MCF 10A (cell line): ENCODE measurements at regions not wholly inside any gene's neighbourhood (a gene's known extent, or its start where the extent isn't known, plus 50 kb on each side); places are given as distances from the start of the nearest gene placed in this dataset.
A peak's percentile ranks its signal among the peaks of the same experiment; 100 is the strongest.

Experiments used
- BruUV-seq: library from RNA; stranded (reverse); fragments of 400-500 nt; replicated peaks from 2 replicates; lab custom pipeline; 2021; lab: Mats Ljungman, UMichigan
- CTCF ChIA-PET: fragments of 300-600 bp; sonication (Branson Sonifier 250); formaldehyde crosslinking; extraction: SDS; loops from one replicate; lab custom pipeline; 2021; ENCODE audit warnings: antibody characterized with exemption, inconsistent platforms; lab: Yijun Ruan, JAX
- POLR2A ChIA-PET: fragments of 300-600, 350-650 bp; sonication (Branson Sonifier 250); formaldehyde crosslinking; extraction: SDS; loops from one replicate; lab custom pipeline; 2020; ENCODE audit warnings: antibody characterized with exemption, inconsistent platforms; lab: Yijun Ruan, JAX
- DNase-seq: peaks from one replicate; pipeline ENCODE4 v3.0.0-alpha.2; 2018; ENCODE audit not compliant: unreplicated experiment
- H3K27ac Mint-ChIP-seq: one replicate; pipeline ENCODE4 v1.8.0; 2022; ENCODE audit warnings: mild to moderate bottlenecking, low read depth, mixed read lengths; ENCODE audit not compliant: unreplicated experiment
- H3K27me3 Mint-ChIP-seq: one replicate; pipeline ENCODE4 v1.8.0; 2022; ENCODE audit warnings: mixed read lengths; ENCODE audit not compliant: insufficient read depth, unreplicated experiment
- H3K36me3 Mint-ChIP-seq: one replicate; pipeline ENCODE4 v1.8.0; 2022; ENCODE audit warnings: mild to moderate bottlenecking, moderate library complexity, mixed read lengths; ENCODE audit not compliant: insufficient read depth, unreplicated experiment
- H3K4me1 Mint-ChIP-seq: one replicate; pipeline ENCODE4 v1.8.0; 2022; ENCODE audit warnings: mixed read lengths; ENCODE audit not compliant: insufficient read depth, unreplicated experiment
- H3K4me3 Mint-ChIP-seq: one replicate; pipeline ENCODE4 v1.8.0; 2022; ENCODE audit warnings: mild to moderate bottlenecking, moderate library complexity, mixed read lengths; ENCODE audit not compliant: unreplicated experiment
- H3K9me3 Mint-ChIP-seq: one replicate; pipeline ENCODE4 v1.8.0; 2022; ENCODE audit warnings: mixed read lengths; ENCODE audit not compliant: unreplicated experiment
- CTCF ChIP-seq: fragments of 200-600 bp; IDR thresholded peaks from one replicate; pipeline ENCODE4 v1.8.0; 2022; ENCODE audit warnings: antibody characterized with exemption, mild to moderate bottlenecking; ENCODE audit not compliant: unreplicated experiment
- intact Hi-C: fragments of 100-400 bp; cut with micrococcal nuclease; formaldehyde crosslinking; loops from 2 replicates; pipeline ENCODE4 v1.14.1; 2022

- POLR2A ChIA-PET = no interaction called here
- intact Hi-C loops = no loop called here
- H3K27ac Mint-ChIP-seq = no peak overlapping the region
These were observed 600.1 kb upstream of the CHORDC1 start for GRCh38 chr11:90822996-90823395.

GRCh38 chr11:90818196-90818745 lies 595.4 kb upstream of the CHORDC1 start:
- H3K27ac Mint-ChIP-seq = no peak overlapping the region
- POLR2A ChIA-PET = no interaction called here
- no peaks in the 10 kb centered on the region for H3K27me3 Mint-ChIP-seq
- DNase-seq = peak; percentile 6
- no peak for TF ChIP-seq CTCF
- no peaks in the 10 kb centered on the region for H3K9me3 Mint-ChIP-seq
- intact Hi-C loops = no loop called here
- H3K4me3 Mint-ChIP-seq = no peak overlapping the region
- BruUV-seq = no TSS peak
- H3K4me1 Mint-ChIP-seq = no peaks in the 10 kb centered on the region
- CTCF ChIA-PET = interaction anchor here (0.5 kb wide), 1 partner anchor 600 kb away, joined by 3 read pairs; no protein-coding TSS in a partner anchor
- no peaks in the 10 kb centered on the region for H3K36me3 Mint-ChIP-seq

More at GRCh38 chr11:90822996-90823395, 600.1 kb upstream of the CHORDC1 start:
- CTCF ChIA-PET = interaction anchor here (0.6 kb wide), 1 partner anchor 24 kb away, joined by 3 read pairs; no protein-coding TSS in a partner anchor
- no peak for TF ChIP-seq CTCF
- H3K9me3 Mint-ChIP-seq = no peaks in the 10 kb centered on the region
- no peaks in the 10 kb centered on the region for H3K27me3 Mint-ChIP-seq
- no peak overlapping the region for H3K4me3 Mint-ChIP-seq
- no peaks in the 10 kb centered on the region for H3K4me1 Mint-ChIP-seq
- no peak for DNase-seq
- no TSS peak for BruUV-seq
- no peaks in the 10 kb centered on the region for H3K36me3 Mint-ChIP-seq

GRCh38 chr11:90809581-90809980 lies 586.7 kb upstream of the CHORDC1 start:
- CTCF ChIA-PET = interaction anchor here (0.6 to 0.7 kb wide), 2 partner anchors 59 to 453 kb away, joined by 3 read pairs; no protein-coding TSS in a partner anchor
- Mint-ChIP-seq H3K27ac (no peak overlapping the region), H3K27me3 (no peaks in the 10 kb centered on the region), H3K36me3 (no peaks in the 10 kb centered on the region), H3K4me1 (peaks cover 9% of the 10 kb centered on the region), H3K4me3 (no peak overlapping the region), H3K9me3 (no peaks in the 10 kb centered on the region)
- TF ChIP-seq CTCF = no peak
- intact Hi-C loops = no loop called here
- POLR2A ChIA-PET = no interaction called here
- no TSS peak for BruUV-seq
- DNase-seq = peak; percentile 42

GRCh38 chr11:90805172-90805571 lies 582.3 kb upstream of the CHORDC1 start:
- Mint-ChIP-seq H3K27ac (no peak overlapping the region), H3K27me3 (no peaks in the 10 kb centered on the region), H3K9me3 (no peaks in the 10 kb centered on the region), H3K4me1 (peaks cover 27% of the 10 kb centered on the region), H3K4me3 (no peak overlapping the region), H3K36me3 (no peaks in the 10 kb centered on the region)
- intact Hi-C loops = no loop called here
- DNase-seq = peak; percentile 8
- BruUV-seq = no TSS peak
- TF ChIP-seq CTCF = no peak
- POLR2A ChIA-PET = interaction anchor here (0.6 to 0.7 kb wide), 2 partner anchors 58 to 1034 kb away, joined by 3 to 4 read pairs; no protein-coding TSS in a partner anchor
- CTCF ChIA-PET = interaction anchor here (0.7 kb wide), 1 partner anchor 69 kb away, joined by 4 read pairs; no protein-coding TSS in a partner anchor
